ENCODE measurements at regions not wholly inside any gene's neighbourhood (a gene's known extent, or its start where the extent isn't known, plus 50 kb on each side); places are given as distances from the start of the nearest gene placed in this dataset.
"Not testable (repeated sequence)": the region's sequence is repeated elsewhere in the genome, so short reads cannot be mapped to it uniquely, and the experiment has no call there.

GRCh38 chr9:31393240-31393639, 991.2 kb upstream of the ACO1 start:
- no peak overlapping the region for H3K27ac Mint-ChIP-seq
- no peak for DNase-seq (ENCODE audit: low spot score)
- peaks cover 11% of the 10 kb centered on the region for H3K9me3 Mint-ChIP-seq
- no peak overlapping the region for H3K4me3 Mint-ChIP-seq
- ATAC-seq, result no peak
- H3K36me3 Mint-ChIP-seq, result no peaks in the 10 kb centered on the region
- H3K4me1 Mint-ChIP-seq (ENCODE audit: low read depth in 2 of 2), result peaks cover 0 to 2% of the 10 kb centered on the region in 2 donors
- H3K27me3 Mint-ChIP-seq, result no peaks in the 10 kb centered on the region

- no peak overlapping the region for H3K4me3 Mint-ChIP-seq
- H3K36me3 Mint-ChIP-seq, result no peaks in the 10 kb centered on the region
- no peak for DNase-seq (ENCODE audit: low spot score)
- peaks cover 11% of the 10 kb centered on the region for H3K9me3 Mint-ChIP-seq
- H3K27me3 Mint-ChIP-seq, result no peaks in the 10 kb centered on the region
- no peak overlapping the region for H3K27ac Mint-ChIP-seq
- ATAC-seq, result no peak
- peaks cover 0 to 2% of the 10 kb centered on the region in 2 donors for H3K4me1 Mint-ChIP-seq (ENCODE audit: low read depth in 2 of 2)
These were observed 990.4 kb upstream of the ACO1 start for GRCh38 chr9:31394015-31394473.

GRCh38 chr9:31412081-31412480, 972.4 kb upstream of the ACO1 start:
- Mint-ChIP-seq H3K27me3 (no peaks in the 10 kb centered on the region), H3K4me3 (no peak overlapping the region), H3K4me1 (ENCODE audit: low read depth in 2 of 2) (no peaks in the 10 kb centered on the region), H3K27ac (no peak overlapping the region), H3K36me3 (peaks cover 7% of the 10 kb centered on the region), H3K9me3 (peaks cover 17% of the 10 kb centered on the region)
- no peak for DNase-seq (ENCODE audit: low spot score)
- no peak for ATAC-seq

- Mint-ChIP-seq H3K9me3 (peaks cover 5% of the 10 kb centered on the region), H3K27ac (no peak overlapping the region), H3K4me3 (no peak overlapping the region)
These were observed 969.3 kb upstream of the ACO1 start for GRCh38 chr9:31415164-31415563.

GRCh38 chr9:31418419-31418818, 966.0 kb upstream of the ACO1 start:
- Mint-ChIP-seq H3K27me3 (no peaks in the 10 kb centered on the region), H3K4me1 (ENCODE audit: low read depth in 2 of 2) (no peaks in the 10 kb centered on the region), H3K4me3 (no peak overlapping the region), H3K9me3 (peaks cover 7% of the 10 kb centered on the region), H3K27ac (no peak overlapping the region), H3K36me3 (no peaks in the 10 kb centered on the region)
- DNase-seq (ENCODE audit: low spot score) (no peak), ATAC-seq (no peak)

More at GRCh38 chr9:31415164-31415563, 969.3 kb upstream of the ACO1 start:
- no peak for DNase-seq (ENCODE audit: low spot score)
- ATAC-seq, result no peak
- Mint-ChIP-seq H3K4me1 (ENCODE audit: low read depth in 2 of 2) (no peaks in the 10 kb centered on the region), H3K27me3 (no peaks in the 10 kb centered on the region), H3K36me3 (peaks cover 4% of the 10 kb centered on the region)

- not testable (repeated sequence) for ATAC-seq; DNase-seq (ENCODE audit: low spot score); H3K4me1 Mint-ChIP-seq (ENCODE audit: low read depth in 2 of 2); H3K27ac Mint-ChIP-seq; H3K27me3 Mint-ChIP-seq; H3K4me3 Mint-ChIP-seq; H3K36me3 Mint-ChIP-seq
- H3K9me3 Mint-ChIP-seq, result peaks cover 10% of the 10 kb centered on the region
These were observed 940.6 kb upstream of the ACO1 start for GRCh38 chr9:31443630-31444457.

GRCh38 chr9:31445357-31445756, 939.1 kb upstream of the ACO1 start:
- Mint-ChIP-seq H3K36me3 (no peaks in the 10 kb centered on the region), H3K4me3 (no peak overlapping the region), H3K27ac (no peak overlapping the region), H3K9me3 (peaks cover 10% of the 10 kb centered on the region), H3K27me3 (no peaks in the 10 kb centered on the region), H3K4me1 (ENCODE audit: low read depth in 2 of 2) (no peaks in the 10 kb centered on the region)
- no peak for DNase-seq (ENCODE audit: low spot score)
- ATAC-seq, result no peak

GRCh38 chr9:31445960-31446359, 938.5 kb upstream of the ACO1 start:
- H3K27me3 Mint-ChIP-seq, result no peaks in the 10 kb centered on the region
- DNase-seq (ENCODE audit: low spot score) (no peak), ATAC-seq (no peak)
- H3K27ac Mint-ChIP-seq, result no peak overlapping the region
- peaks cover 5% of the 10 kb centered on the region for H3K9me3 Mint-ChIP-seq
- no peaks in the 10 kb centered on the region for H3K36me3 Mint-ChIP-seq
- no peaks in the 10 kb centered on the region for H3K4me1 Mint-ChIP-seq (ENCODE audit: low read depth in 2 of 2)
- H3K4me3 Mint-ChIP-seq, result no peak overlapping the region

GRCh38 chr9:31467075-31467474, 917.4 kb upstream of the ACO1 start:
- H3K27me3 Mint-ChIP-seq, result no peaks in the 10 kb centered on the region
- peaks cover 14% of the 10 kb centered on the region for H3K9me3 Mint-ChIP-seq
- no peaks in the 10 kb centered on the region for H3K4me1 Mint-ChIP-seq (ENCODE audit: low read depth in 2 of 2)
- ATAC-seq, result no peak
- H3K4me3 Mint-ChIP-seq, result no peak overlapping the region
- DNase-seq (ENCODE audit: low spot score), result no peak
- no peak overlapping the region for H3K27ac Mint-ChIP-seq
- no peaks in the 10 kb centered on the region for H3K36me3 Mint-ChIP-seq

- DNase-seq (ENCODE audit: low spot score), result no peak
- H3K36me3 Mint-ChIP-seq, result no peaks in the 10 kb centered on the region
- H3K27ac Mint-ChIP-seq, result no peak overlapping the region
- H3K4me1 Mint-ChIP-seq (ENCODE audit: low read depth in 2 of 2), result no peaks in the 10 kb centered on the region
- ATAC-seq, result no peak
- H3K4me3 Mint-ChIP-seq, result no peak overlapping the region
- H3K9me3 Mint-ChIP-seq, result peaks cover 4% of the 10 kb centered on the region
- no peaks in the 10 kb centered on the region for H3K27me3 Mint-ChIP-seq
These were observed 914.4 kb upstream of the ACO1 start for GRCh38 chr9:31470051-31470450.

- Mint-ChIP-seq H3K36me3 (no peaks in the 10 kb centered on the region), H3K9me3 (peaks cover 4% of the 10 kb centered on the region), H3K4me3 (no peak overlapping the region), H3K4me1 (ENCODE audit: low read depth in 2 of 2) (no peaks in the 10 kb centered on the region), H3K27ac (no peak overlapping the region), H3K27me3 (no peaks in the 10 kb centered on the region)
- ATAC-seq, result no peak
- DNase-seq (ENCODE audit: low spot score), result no peak
These were observed 913.4 kb upstream of the ACO1 start for GRCh38 chr9:31471010-31471409.

GRCh38 chr9:31486630-31487029, 897.8 kb upstream of the ACO1 start:
- no peak for DNase-seq (ENCODE audit: low spot score)
- no peak for ATAC-seq
- Mint-ChIP-seq H3K9me3 (peaks cover 8% of the 10 kb centered on the region), H3K36me3 (no peaks in the 10 kb centered on the region), H3K27me3 (no peaks in the 10 kb centered on the region), H3K4me3 (no peak overlapping the region), H3K4me1 (ENCODE audit: low read depth in 2 of 2) (no peaks in the 10 kb centered on the region), H3K27ac (no peak overlapping the region)

- Mint-ChIP-seq H3K36me3 (no peaks in the 10 kb centered on the region), H3K27ac (no peak overlapping the region), H3K4me1 (ENCODE audit: low read depth in 2 of 2) (no peaks in the 10 kb centered on the region), H3K9me3 (peaks cover under 1% of the 10 kb centered on the region), H3K4me3 (no peak overlapping the region), H3K27me3 (no peaks in the 10 kb centered on the region)
- ATAC-seq (no peak), DNase-seq (ENCODE audit: low spot score) (no peak)
These were observed 893.8 kb upstream of the ACO1 start for GRCh38 chr9:31490551-31491106.

- Mint-ChIP-seq H3K4me1 (ENCODE audit: low read depth in 2 of 2) (no peaks in the 10 kb centered on the region), H3K4me3 (no peak overlapping the region), H3K36me3 (no peaks in the 10 kb centered on the region), H3K9me3 (peaks cover 7% of the 10 kb centered on the region), H3K27ac (no peak overlapping the region), H3K27me3 (no peaks in the 10 kb centered on the region)
- DNase-seq (ENCODE audit: low spot score) (no peak), ATAC-seq (no peak)
These were observed 892.2 kb upstream of the ACO1 start for GRCh38 chr9:31492229-31492628.

All from natural killer cell treated with Interleukin-12 subunit alpha and Interleukin-12 subunit beta and Interleukin-15 and Interleukin-18, amount 100 ng/mL, for 72 hours (primary cell).